ENCODE measurements at regions not wholly inside any gene's neighbourhood (a gene's known extent, or its start where the extent isn't known, plus 50 kb on each side); places are given as distances from the start of the nearest gene placed in this dataset.

GRCh38 chr16:64641343-64641742 is 480.5 kb downstream of the CDH11 start:
- Histone ChIP-seq H3K27me3 (ENCODE audit: control insufficient read depth, insufficient read depth, low read length) (no peaks in the 10 kb centered on the region), H3K9ac (ENCODE audit: low read depth, low read length) (no peak overlapping the region), H3K9me3 (replicated peaks; ENCODE audit: low read length) (no peaks in the 10 kb centered on the region), H3K36me3 (ENCODE audit: insufficient read depth, low read length) (no peaks in the 10 kb centered on the region), H3K4me3 (ENCODE audit: low read length) (no peak overlapping the region), H3K4me2 (ENCODE audit: low read length) (no peak overlapping the region), H3K4me1 (ENCODE audit: control insufficient read depth, insufficient read depth, low read length) (no peaks in the 10 kb centered on the region)

GRCh38 chr16:64638766-64639165 is 483.1 kb downstream of the CDH11 start:
- H3K9ac ChIP-seq (ENCODE audit: low read depth, low read length) = no peak overlapping the region
- H3K36me3 ChIP-seq (ENCODE audit: insufficient read depth, low read length) = no peaks in the 10 kb centered on the region
- H3K27me3 ChIP-seq (ENCODE audit: control insufficient read depth, insufficient read depth, low read length) = no peaks in the 10 kb centered on the region
- H3K9me3 ChIP-seq (replicated peaks; ENCODE audit: low read length) = no peaks in the 10 kb centered on the region
- no peak overlapping the region for H3K4me2 ChIP-seq (ENCODE audit: low read length)
- H3K4me1 ChIP-seq (ENCODE audit: control insufficient read depth, insufficient read depth, low read length) = no peaks in the 10 kb centered on the region
- no peak overlapping the region for H3K4me3 ChIP-seq (ENCODE audit: low read length)

DNA sequence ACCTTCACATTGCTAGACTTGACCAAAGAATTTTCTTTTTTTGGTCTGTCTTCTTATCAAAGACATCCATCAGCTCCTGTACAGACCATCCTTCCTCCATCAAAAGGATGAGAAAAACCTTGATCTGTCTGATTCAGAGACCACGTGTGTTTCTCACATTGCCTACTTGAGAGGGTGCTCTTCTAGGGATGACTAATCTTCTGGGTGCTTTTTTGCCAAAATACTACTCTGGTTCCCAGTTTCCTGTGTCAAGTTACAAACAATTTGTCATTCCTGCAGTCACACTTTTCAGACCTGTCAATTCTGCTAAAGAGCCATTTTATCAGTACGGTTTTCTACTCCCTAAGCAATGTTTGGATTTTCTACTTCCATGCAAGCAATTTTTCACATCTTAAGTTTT is 492.2 kb downstream of the CDH11 start:
- no peaks in the 10 kb centered on the region for H3K36me3 ChIP-seq (ENCODE audit: insufficient read depth, low read length)
- H3K4me1 ChIP-seq (ENCODE audit: control insufficient read depth, insufficient read depth, low read length) = peaks cover 22% of the 10 kb centered on the region
- H3K9me3 ChIP-seq (replicated peaks; ENCODE audit: low read length) = no peaks in the 10 kb centered on the region
- H3K4me3 ChIP-seq (ENCODE audit: low read length) = no peak overlapping the region
- no peak overlapping the region for H3K4me2 ChIP-seq (ENCODE audit: low read length)
- no peaks in the 10 kb centered on the region for H3K27me3 ChIP-seq (ENCODE audit: control insufficient read depth, insufficient read depth, low read length)
- no peak overlapping the region for H3K9ac ChIP-seq (ENCODE audit: low read depth, low read length)

- H3K9ac ChIP-seq (ENCODE audit: low read depth, low read length) = no peak overlapping the region
- no peak overlapping the region for H3K4me2 ChIP-seq (ENCODE audit: low read length)
- H3K4me1 ChIP-seq (ENCODE audit: control insufficient read depth, insufficient read depth, low read length) = peaks cover 23% of the 10 kb centered on the region
- no peak overlapping the region for H3K4me3 ChIP-seq (ENCODE audit: low read length)
- H3K27me3 ChIP-seq (ENCODE audit: control insufficient read depth, insufficient read depth, low read length) = no peaks in the 10 kb centered on the region
- H3K9me3 ChIP-seq (replicated peaks; ENCODE audit: low read length) = no peaks in the 10 kb centered on the region
- no peaks in the 10 kb centered on the region for H3K36me3 ChIP-seq (ENCODE audit: insufficient read depth, low read length)
These were observed 494.1 kb downstream of the CDH11 start for GRCh38 chr16:64627781-64628180.

- H3K9ac ChIP-seq (ENCODE audit: low read depth, low read length) = no peak overlapping the region
- no peaks in the 10 kb centered on the region for H3K36me3 ChIP-seq (ENCODE audit: insufficient read depth, low read length)
- H3K4me1 ChIP-seq (ENCODE audit: control insufficient read depth, insufficient read depth, low read length) = peaks cover 27% of the 10 kb centered on the region
- H3K4me2 ChIP-seq (ENCODE audit: low read length) = no peak overlapping the region
- H3K27me3 ChIP-seq (ENCODE audit: control insufficient read depth, insufficient read depth, low read length) = no peaks in the 10 kb centered on the region
- no peak overlapping the region for H3K4me3 ChIP-seq (ENCODE audit: low read length)
- H3K9me3 ChIP-seq (replicated peaks; ENCODE audit: low read length) = no peaks in the 10 kb centered on the region
These were observed 494.6 kb downstream of the CDH11 start for GRCh38 chr16:64627288-64627687.

GRCh38 chr16:64626776-64627175 is 495.1 kb downstream of the CDH11 start:
- Histone ChIP-seq H3K4me3 (ENCODE audit: low read length) (no peak overlapping the region), H3K4me1 (ENCODE audit: control insufficient read depth, insufficient read depth, low read length) (peaks cover 33% of the 10 kb centered on the region), H3K36me3 (ENCODE audit: insufficient read depth, low read length) (no peaks in the 10 kb centered on the region), H3K27me3 (ENCODE audit: control insufficient read depth, insufficient read depth, low read length) (no peaks in the 10 kb centered on the region), H3K9ac (ENCODE audit: low read depth, low read length) (no peak overlapping the region), H3K4me2 (ENCODE audit: low read length) (no peak overlapping the region), H3K9me3 (replicated peaks; ENCODE audit: low read length) (no peaks in the 10 kb centered on the region)

DNA sequence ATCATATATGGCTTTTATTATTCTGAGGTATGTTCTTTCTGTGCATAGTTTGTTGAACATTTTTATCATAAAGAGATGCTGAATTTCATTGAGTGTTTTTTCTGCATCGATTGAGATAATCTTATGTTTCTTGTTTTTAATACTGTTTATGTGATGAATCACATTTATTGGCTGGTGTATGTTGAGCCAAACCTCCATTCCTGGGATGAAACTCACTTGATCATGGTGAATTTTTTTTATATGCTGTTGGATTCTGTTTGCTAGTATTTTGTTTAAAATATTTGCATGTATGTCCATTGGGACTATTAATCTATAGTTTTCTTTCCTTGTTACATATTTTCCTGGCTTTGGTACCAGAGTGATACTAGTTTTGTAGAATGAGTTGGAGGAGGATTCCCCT is 500.2 kb downstream of the CDH11 start:
- Histone ChIP-seq H3K36me3 (ENCODE audit: insufficient read depth, low read length) (no peaks in the 10 kb centered on the region), H3K9me3 (replicated peaks; ENCODE audit: low read length) (no peaks in the 10 kb centered on the region), H3K9ac (ENCODE audit: low read depth, low read length) (no peak overlapping the region), H3K27me3 (ENCODE audit: control insufficient read depth, insufficient read depth, low read length) (no peaks in the 10 kb centered on the region), H3K4me1 (ENCODE audit: control insufficient read depth, insufficient read depth, low read length) (peaks cover 15% of the 10 kb centered on the region), H3K4me2 (ENCODE audit: low read length) (peak overlapping the region; percentile 58), H3K4me3 (ENCODE audit: low read length) (no peak overlapping the region)

- Histone ChIP-seq H3K4me1 (ENCODE audit: control insufficient read depth, insufficient read depth, low read length) (peaks cover 19% of the 10 kb centered on the region), H3K4me2 (ENCODE audit: low read length) (no peak overlapping the region), H3K27me3 (ENCODE audit: control insufficient read depth, insufficient read depth, low read length) (no peaks in the 10 kb centered on the region), H3K9me3 (replicated peaks; ENCODE audit: low read length) (no peaks in the 10 kb centered on the region), H3K36me3 (ENCODE audit: insufficient read depth, low read length) (no peaks in the 10 kb centered on the region), H3K4me3 (ENCODE audit: low read length) (no peak overlapping the region), H3K9ac (ENCODE audit: low read depth, low read length) (no peak overlapping the region)
These were observed 503.9 kb downstream of the CDH11 start for GRCh38 chr16:64617836-64618476.

DNA sequence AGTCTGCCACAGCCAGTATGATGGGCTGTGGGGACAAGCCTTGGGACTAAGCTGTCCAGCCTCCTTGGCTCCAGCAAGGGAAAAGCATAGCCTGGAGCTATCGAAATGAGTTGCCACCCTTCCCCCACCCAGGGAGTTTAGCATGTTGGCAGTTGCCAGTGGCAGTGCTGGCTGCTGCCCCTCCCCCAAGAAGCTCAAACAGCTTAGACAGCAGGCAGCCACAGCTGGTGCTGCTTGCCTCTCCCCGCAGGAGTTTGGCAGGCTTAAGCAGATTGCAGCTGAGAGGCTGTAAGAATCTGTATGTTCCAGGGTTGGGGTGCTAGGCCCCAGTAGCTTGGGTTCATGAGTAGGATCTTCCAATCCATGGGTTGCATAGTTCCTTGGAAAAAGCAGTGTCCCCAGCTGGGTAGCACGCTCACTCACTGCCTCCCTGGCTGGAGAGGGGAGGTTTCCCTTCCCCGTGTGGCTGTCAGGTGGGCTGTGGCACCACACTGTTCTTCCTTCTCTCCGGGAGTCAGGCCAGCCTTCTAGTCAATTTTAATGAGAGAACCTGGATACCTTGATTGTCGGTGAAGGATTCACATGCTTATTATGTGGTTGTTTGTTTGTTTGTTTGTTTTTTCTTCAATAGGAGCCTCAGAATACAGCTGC is 506.1 kb downstream of the CDH11 start:
- H3K9ac ChIP-seq (ENCODE audit: low read depth, low read length) = no peak overlapping the region
- H3K4me2 ChIP-seq (ENCODE audit: low read length) = no peak overlapping the region
- no peaks in the 10 kb centered on the region for H3K9me3 ChIP-seq (replicated peaks; ENCODE audit: low read length)
- no peaks in the 10 kb centered on the region for H3K27me3 ChIP-seq (ENCODE audit: control insufficient read depth, insufficient read depth, low read length)
- no peak overlapping the region for H3K4me3 ChIP-seq (ENCODE audit: low read length)
- no peaks in the 10 kb centered on the region for H3K36me3 ChIP-seq (ENCODE audit: insufficient read depth, low read length)
- H3K4me1 ChIP-seq (ENCODE audit: control insufficient read depth, insufficient read depth, low read length) = peaks cover 4% of the 10 kb centered on the region

DNA sequence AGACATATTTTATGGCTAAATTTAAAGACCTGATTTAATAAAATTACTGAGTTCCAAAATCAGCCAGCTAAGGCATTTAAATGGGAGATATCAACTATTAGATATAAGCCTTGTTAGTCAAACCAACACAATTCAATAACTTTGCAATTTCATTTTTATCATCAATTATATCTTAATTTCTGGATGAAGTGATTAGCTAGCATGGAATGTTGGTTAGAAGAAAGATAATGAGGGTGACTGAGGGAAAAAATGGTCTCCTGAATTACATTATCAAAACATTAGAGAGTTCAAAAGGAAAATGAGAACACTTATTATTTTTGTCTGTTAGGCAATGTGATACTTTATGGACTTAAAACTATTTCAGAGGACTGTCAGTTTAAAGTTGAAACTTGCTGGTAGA is 525.7 kb downstream of the CDH11 start:
- no peak overlapping the region for H3K9ac ChIP-seq (ENCODE audit: low read depth, low read length)
- H3K4me1 ChIP-seq (ENCODE audit: control insufficient read depth, insufficient read depth, low read length) = peaks cover 5% of the 10 kb centered on the region
- H3K4me2 ChIP-seq (ENCODE audit: low read length) = peak overlapping the region; percentile 0
- H3K36me3 ChIP-seq (ENCODE audit: insufficient read depth, low read length) = no peaks in the 10 kb centered on the region
- no peaks in the 10 kb centered on the region for H3K9me3 ChIP-seq (replicated peaks; ENCODE audit: low read length)
- H3K27me3 ChIP-seq (ENCODE audit: control insufficient read depth, insufficient read depth, low read length) = no peaks in the 10 kb centered on the region
- H3K4me3 ChIP-seq (ENCODE audit: low read length) = no peak overlapping the region

- H3K4me3 ChIP-seq (ENCODE audit: low read length) = no peak overlapping the region
- peaks cover 14% of the 10 kb centered on the region for H3K4me1 ChIP-seq (ENCODE audit: control insufficient read depth, insufficient read depth, low read length)
- no peaks in the 10 kb centered on the region for H3K9me3 ChIP-seq (replicated peaks; ENCODE audit: low read length)
- no peaks in the 10 kb centered on the region for H3K36me3 ChIP-seq (ENCODE audit: insufficient read depth, low read length)
- H3K9ac ChIP-seq (ENCODE audit: low read depth, low read length) = peak overlapping the region; percentile 54
- H3K4me2 ChIP-seq (ENCODE audit: low read length) = peak overlapping the region; percentile 45
- no peaks in the 10 kb centered on the region for H3K27me3 ChIP-seq (ENCODE audit: control insufficient read depth, insufficient read depth, low read length)
These were observed 531.4 kb downstream of the CDH11 start for GRCh38 chr16:64590513-64590912.

DNA sequence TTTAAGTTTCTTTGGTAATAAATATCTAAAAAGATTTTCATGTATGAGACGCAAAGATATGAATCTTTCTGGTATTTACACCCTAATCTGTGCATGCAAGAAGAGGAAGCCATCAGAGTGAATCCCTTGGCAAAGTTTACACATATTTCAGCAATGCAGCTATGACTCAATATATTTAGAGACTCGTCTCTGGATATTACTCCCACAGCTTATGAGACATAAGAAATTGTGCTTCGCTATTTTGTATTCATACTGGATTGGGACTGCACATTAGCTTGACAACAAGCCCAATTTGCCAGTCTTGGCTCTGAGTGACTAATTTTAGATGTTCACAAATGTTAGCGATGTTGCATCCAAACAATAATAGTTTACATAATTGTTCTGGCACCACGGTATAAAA is 532.0 kb downstream of the CDH11 start:
- H3K4me3 ChIP-seq (ENCODE audit: low read length) = no peak overlapping the region
- peak overlapping the region; percentile 54 for H3K9ac ChIP-seq (ENCODE audit: low read depth, low read length)
- no peaks in the 10 kb centered on the region for H3K9me3 ChIP-seq (replicated peaks; ENCODE audit: low read length)
- no peaks in the 10 kb centered on the region for H3K27me3 ChIP-seq (ENCODE audit: control insufficient read depth, insufficient read depth, low read length)
- peak overlapping the region; percentile 52 for H3K4me2 ChIP-seq (ENCODE audit: low read length)
- H3K4me1 ChIP-seq (ENCODE audit: control insufficient read depth, insufficient read depth, low read length) = peaks cover 14% of the 10 kb centered on the region
- no peaks in the 10 kb centered on the region for H3K36me3 ChIP-seq (ENCODE audit: insufficient read depth, low read length)
